BLaER1 treated with 17β-estradiol and CSF1 and Interleukin-3, amounts not matched to agents 10 nM and 100 nM (cell line): ENCODE measurements at regions not wholly inside any gene's neighbourhood (a gene's known extent, or its start where the extent isn't known, plus 50 kb on each side); places are given as distances from the start of the nearest gene placed in this dataset.

ENCODE experiments used
- H3K27ac ChIP-seq, 11 experiments: shearing (Covaris generic); formaldehyde crosslinking; 2 replicates each; pipeline ENCODE4 v1.8.1; 2022
- H3K27me3 ChIP-seq, 11 experiments: shearing (Covaris generic); formaldehyde crosslinking; 2 replicates each; pipeline ENCODE4 v1.8.1; 2022
- H3K36me3 ChIP-seq, 11 experiments: shearing (Covaris generic); formaldehyde crosslinking; 2 replicates each; pipeline ENCODE4 v1.8.1; 2022
- H3K4me1 ChIP-seq, 10 experiments: shearing (Covaris generic); formaldehyde crosslinking; 2 replicates each; pipeline ENCODE4 v1.8.1; 2022
- H3K4me2 ChIP-seq, 11 experiments: shearing (Covaris generic); formaldehyde crosslinking; 2 replicates each; pipeline ENCODE4 v1.8.1; 2022
- H3K4me3 ChIP-seq, 10 experiments: shearing (Covaris generic); formaldehyde crosslinking; 2 replicates each; pipeline ENCODE4 v1.8.1; 2022
- H3K9ac ChIP-seq, 11 experiments: shearing (Covaris generic); formaldehyde crosslinking; 2 replicates each; pipeline ENCODE4 v1.8.1; 2022
- H3K9me3 ChIP-seq, 11 experiments: shearing (Covaris generic); formaldehyde crosslinking; replicated peaks in 1 of 11; 2 replicates each; pipeline ENCODE4 v1.8.1; 2022
- H4K20me1 ChIP-seq, 11 experiments: shearing (Covaris generic); formaldehyde crosslinking; 2 replicates each; pipeline ENCODE4 v1.8.1; 2022
- Cebpa-rat ChIP-seq, 11 experiments: shearing (Covaris generic); IDR thresholded peaks; 2 replicates each; pipeline ENCODE4 v1.8.1; 2022

DNA sequence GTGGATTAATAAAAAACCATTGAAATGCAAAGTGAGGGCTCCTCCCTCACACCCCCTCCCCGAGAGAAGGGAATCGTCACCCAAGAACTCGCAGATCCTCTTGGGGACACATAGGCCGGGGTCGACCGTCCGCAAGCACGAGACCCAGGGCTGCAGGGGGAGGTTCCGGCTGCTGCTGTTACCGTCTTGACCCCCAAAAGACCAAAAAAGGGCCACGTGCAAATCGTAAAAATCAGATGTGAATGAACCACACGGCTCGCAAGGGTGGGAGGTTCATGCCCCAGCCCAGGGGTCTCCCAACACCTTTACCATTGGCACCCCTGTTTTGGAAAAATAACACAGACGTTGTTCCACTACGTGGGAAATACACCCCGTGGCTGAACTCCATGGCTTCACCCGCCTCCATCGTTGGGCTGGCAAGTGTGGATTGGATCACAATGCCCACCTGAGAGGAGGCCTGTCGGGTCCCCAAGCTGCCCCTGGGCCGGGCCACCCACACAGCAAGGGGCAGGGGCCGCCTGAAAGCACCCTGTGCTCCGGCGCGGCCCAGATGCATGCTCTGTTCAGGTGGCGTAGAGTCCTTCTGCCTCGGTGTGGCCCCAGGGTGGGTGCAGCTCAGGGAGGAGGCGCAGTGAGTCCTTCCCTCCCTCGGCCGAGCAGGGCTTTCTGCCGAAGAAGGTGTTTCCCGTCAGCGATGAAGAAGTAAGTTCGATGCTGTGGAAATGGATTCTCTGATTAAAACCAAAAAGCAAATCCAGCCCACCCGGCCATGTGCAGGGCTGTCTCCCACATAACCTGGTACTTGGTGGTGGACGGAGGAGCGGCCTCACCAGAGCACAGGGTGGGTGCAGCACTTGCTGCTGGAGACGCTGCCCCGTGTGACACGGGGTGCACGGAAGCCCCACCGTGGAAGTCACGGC is 85.0 kb downstream of the YTHDF1 start:
- TF ChIP-seq Cebpa-rat (IDR thresholded peaks at IDR 0.05): no peak
- H3K27me3 ChIP-seq: 0 out of 22 replicates have a peak, but pooled peaks cover 0 to 9% (median 0%) of the 10 kb centered on the region in 11 experiments
- peaks cover 0 to 67% (median 34%) of the 10 kb centered on the region in 10 experiments; a peak in 14 of 20 replicates for H3K4me1 ChIP-seq
- H3K4me3 ChIP-seq: no peak overlapping the region
- no peak overlapping the region for H3K9ac ChIP-seq
- no peak overlapping the region for H3K27ac ChIP-seq
- H3K9me3 ChIP-seq: peaks cover 0 to 5% (median 0%) of the 10 kb centered on the region in 11 experiments; a peak in 2 of 22 replicates
- peaks cover 0 to 12% (median 0%) of the 10 kb centered on the region in 11 experiments; a peak in 3 of 22 replicates for H4K20me1 ChIP-seq
- no peaks in the 10 kb centered on the region for H3K36me3 ChIP-seq
- H3K4me2 ChIP-seq: peak overlapping the region in 4 of 11 experiments; percentile 9 to 67 (median 62); a peak in 7 of 22 replicates

DNA sequence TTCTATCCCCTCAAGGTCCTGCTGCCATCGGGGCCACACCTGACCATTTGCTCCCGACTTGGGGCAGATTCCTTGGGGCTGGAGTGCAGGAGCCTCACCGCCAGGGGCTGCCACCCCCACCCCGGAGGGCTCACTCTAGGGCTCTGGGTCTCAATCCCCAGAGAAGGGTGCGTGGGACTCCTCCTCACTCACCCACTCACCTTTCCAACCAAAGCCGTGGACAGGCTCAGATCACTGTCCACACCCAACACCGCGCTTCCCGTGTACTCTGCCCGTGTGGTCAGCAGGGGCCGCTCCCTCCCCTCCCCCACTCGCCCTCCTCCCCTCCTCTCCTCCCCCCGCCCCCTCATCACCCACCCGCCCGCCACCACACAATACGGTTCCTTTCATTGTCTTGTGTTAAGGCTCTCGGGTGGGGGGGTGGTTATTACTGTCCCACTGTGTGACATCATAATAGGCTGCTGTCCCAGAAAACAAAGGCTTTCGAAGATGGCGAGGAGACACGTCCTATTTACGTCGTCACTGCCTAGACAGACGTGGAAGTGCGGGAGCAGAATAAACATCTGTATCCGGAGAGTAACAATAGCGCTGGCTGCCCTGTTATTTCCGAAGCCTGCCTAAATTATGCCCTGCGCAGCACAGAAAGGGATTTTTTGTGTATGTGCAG is 85.8 kb downstream of the YTHDF1 start:
- H3K9me3 ChIP-seq: no peaks in the 10 kb centered on the region
- H4K20me1 ChIP-seq: peaks cover 0 to 12% (median 0%) of the 10 kb centered on the region in 11 experiments; a peak in 3 of 22 replicates
- H3K9ac ChIP-seq: no peak overlapping the region
- H3K4me3 ChIP-seq: no peak overlapping the region
- peak overlapping the region in 8 of 11 experiments; percentile 20 to 71 (median 54); a peak in 12 of 22 replicates for H3K4me2 ChIP-seq
- peaks cover 0 to 75% (median 38%) of the 10 kb centered on the region in 10 experiments; a peak in 14 of 20 replicates for H3K4me1 ChIP-seq
- H3K27me3 ChIP-seq: 0 out of 22 replicates have a peak, but pooled peaks cover 0 to 9% (median 0%) of the 10 kb centered on the region in 11 experiments
- H3K27ac ChIP-seq: no peak overlapping the region
- no peaks in the 10 kb centered on the region for H3K36me3 ChIP-seq
- TF ChIP-seq Cebpa-rat (IDR thresholded peaks at IDR 0.05): no peak

DNA sequence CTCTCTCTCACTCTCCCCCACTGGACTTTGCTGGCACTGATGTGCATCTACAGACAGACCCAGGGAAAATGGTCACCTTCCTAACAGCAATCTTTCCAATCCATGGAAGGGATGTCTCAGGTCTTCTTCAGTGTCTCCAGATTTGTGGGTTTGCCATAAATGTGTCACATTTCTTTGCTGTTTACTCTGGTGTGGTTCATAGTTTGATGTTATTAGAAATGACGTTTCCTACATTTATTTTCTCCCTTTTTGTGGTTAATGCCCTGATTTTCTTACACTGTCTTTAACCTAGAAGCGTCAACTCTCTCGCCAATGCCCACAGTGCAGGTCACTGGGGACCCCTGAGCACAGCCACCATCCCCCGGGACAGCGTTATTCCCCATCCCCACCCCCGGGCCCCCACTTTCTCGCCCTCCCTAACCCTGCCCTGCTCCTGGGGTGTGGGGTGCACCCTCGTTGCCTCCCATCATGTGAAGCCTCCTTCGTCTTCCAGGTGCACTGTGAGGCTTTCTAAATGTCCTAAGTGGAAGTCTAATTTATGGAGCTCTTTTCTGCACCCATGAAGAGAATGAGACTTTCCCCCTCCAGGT is 86.5 kb downstream of the YTHDF1 start:
- Histone ChIP-seq H3K27me3 (0 out of 22 replicates have a peak, but pooled peaks cover 0 to 9% (median 0%) of the 10 kb centered on the region in 11 experiments), H3K4me1 (peaks cover 0 to 78% (median 40%) of the 10 kb centered on the region in 10 experiments; a peak in 14 of 20 replicates), H3K4me2 (peak overlapping the region in 8 of 11 experiments; percentile 20 to 71 (median 54); a peak in 13 of 22 replicates), H3K9ac (no peak overlapping the region), H3K36me3 (no peaks in the 10 kb centered on the region), H3K4me3 (no peak overlapping the region), H3K27ac (no peak overlapping the region), H4K20me1 (peaks cover 0 to 12% (median 0%) of the 10 kb centered on the region in 11 experiments; a peak in 3 of 22 replicates), H3K9me3 (no peaks in the 10 kb centered on the region)
- no peak for TF ChIP-seq Cebpa-rat (IDR thresholded peaks at IDR 0.05)

DNA sequence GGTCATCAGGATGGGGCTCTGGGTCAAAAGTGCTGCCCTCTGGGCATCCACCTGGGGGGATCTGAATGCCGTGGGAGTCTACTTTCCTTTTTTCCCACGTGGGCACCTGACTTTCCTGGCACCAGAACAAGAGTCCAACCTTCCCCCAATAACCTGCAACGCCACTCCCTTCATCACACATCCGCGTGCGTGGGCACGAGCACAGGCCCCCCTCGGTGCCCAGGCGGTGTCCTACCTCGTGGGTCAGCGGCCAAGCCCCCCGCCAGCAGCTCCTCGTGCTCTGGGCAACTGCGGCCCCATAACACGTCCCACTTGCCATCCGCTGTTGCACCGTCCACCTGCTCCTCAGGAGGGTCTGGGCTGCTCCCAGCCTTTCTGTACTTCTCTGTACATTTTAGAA is 87.0 kb downstream of the YTHDF1 start:
- no peaks in the 10 kb centered on the region for H3K9me3 ChIP-seq
- 0 out of 22 replicates have a peak, but pooled peaks cover 0 to 9% (median 0%) of the 10 kb centered on the region in 11 experiments for H3K27me3 ChIP-seq
- no peak overlapping the region for H3K9ac ChIP-seq
- no peak overlapping the region for H3K4me3 ChIP-seq
- H3K36me3 ChIP-seq: no peaks in the 10 kb centered on the region
- H3K4me2 ChIP-seq: peak overlapping the region in 5 of 11 experiments; percentile 48 to 71 (median 64); a peak in 10 of 22 replicates
- H3K4me1 ChIP-seq: peaks cover 0 to 76% (median 40%) of the 10 kb centered on the region in 10 experiments; a peak in 14 of 20 replicates
- H4K20me1 ChIP-seq: peaks cover 0 to 12% (median 0%) of the 10 kb centered on the region in 11 experiments; a peak in 3 of 22 replicates
- no peak for TF ChIP-seq Cebpa-rat (IDR thresholded peaks at IDR 0.05)
- no peak overlapping the region for H3K27ac ChIP-seq

DNA sequence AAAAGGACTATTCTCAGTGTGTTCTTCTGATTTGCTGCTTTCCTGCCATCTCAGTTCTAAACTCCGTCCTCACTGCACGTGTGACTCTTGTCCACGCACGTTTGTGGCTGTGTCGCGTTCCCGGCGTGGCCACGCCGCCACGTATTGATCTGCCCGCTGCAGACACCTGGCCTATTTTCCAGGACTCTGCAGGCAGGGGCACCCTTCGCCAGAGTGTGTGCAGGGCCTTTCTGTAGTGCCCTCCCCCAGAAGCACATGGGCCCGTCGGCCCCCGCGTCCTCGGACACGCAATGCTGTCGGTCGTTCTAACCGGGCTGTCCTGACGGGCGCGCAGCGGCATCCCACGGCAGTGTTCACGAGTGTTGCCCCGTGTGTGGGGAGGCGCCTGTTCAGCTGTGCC is 87.6 kb downstream of the YTHDF1 start:
- no peaks in the 10 kb centered on the region for H3K36me3 ChIP-seq
- no peak for TF ChIP-seq Cebpa-rat (IDR thresholded peaks at IDR 0.05)
- 0 out of 22 replicates have a peak, but pooled peaks cover 0 to 9% (median 0%) of the 10 kb centered on the region in 11 experiments for H3K27me3 ChIP-seq
- peak overlapping the region in 2 of 11 experiments; percentile 59 to 71; a peak in 2 of 22 replicates for H3K4me2 ChIP-seq
- peaks cover 0 to 12% (median 0%) of the 10 kb centered on the region in 11 experiments; a peak in 4 of 22 replicates for H4K20me1 ChIP-seq
- H3K9ac ChIP-seq: no peak overlapping the region
- peaks cover 0 to 70% (median 35%) of the 10 kb centered on the region in 10 experiments; a peak in 14 of 20 replicates for H3K4me1 ChIP-seq
- H3K9me3 ChIP-seq: peaks cover 0 to 1% (median 0%) of the 10 kb centered on the region in 11 experiments; a peak in 2 of 22 replicates
- no peak overlapping the region for H3K27ac ChIP-seq
- no peak overlapping the region for H3K4me3 ChIP-seq

DNA sequence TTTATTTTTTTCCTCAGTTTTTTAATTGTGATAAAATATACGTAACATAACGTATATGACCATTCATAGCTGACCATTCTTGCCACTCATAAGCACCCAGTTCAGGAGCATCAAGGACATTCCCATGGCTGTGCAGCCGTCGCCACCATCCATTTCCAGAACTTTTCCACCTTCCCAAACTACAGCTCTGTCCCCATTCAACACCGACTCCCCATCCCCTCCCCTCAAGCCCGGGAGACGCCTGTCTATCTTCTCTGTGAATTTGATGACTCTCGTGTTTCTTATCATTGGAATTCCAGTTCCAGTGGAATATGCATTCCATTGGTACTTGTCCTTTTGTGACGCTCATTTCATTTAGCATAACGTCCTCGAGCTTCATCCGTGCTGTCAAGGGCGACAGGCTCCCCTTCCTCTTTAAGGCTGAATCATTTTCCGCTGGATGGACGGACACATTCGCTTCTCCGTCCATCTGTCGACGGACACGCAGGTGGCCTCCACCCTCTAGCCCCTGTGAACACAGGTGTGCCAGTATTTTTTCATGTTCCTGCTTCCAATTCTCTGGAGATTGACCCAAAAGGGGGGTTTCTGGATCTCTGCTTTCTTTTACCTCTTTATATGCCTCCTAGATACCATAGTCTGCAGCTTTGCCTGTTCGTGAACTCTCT is 88.1 kb downstream of the YTHDF1 start:
- Histone ChIP-seq H3K9me3 (peaks cover 0 to 6% (median 0%) of the 10 kb centered on the region in 11 experiments; a peak in 5 of 22 replicates), H3K4me1 (peaks cover 0 to 65% (median 30%) of the 10 kb centered on the region in 10 experiments; a peak in 14 of 20 replicates), H3K9ac (no peak overlapping the region), H3K27me3 (0 out of 22 replicates have a peak, but pooled peaks cover 0 to 9% (median 0%) of the 10 kb centered on the region in 11 experiments), H3K36me3 (no peaks in the 10 kb centered on the region), H3K4me2 (no peak overlapping the region), H3K27ac (no peak overlapping the region), H4K20me1 (peaks cover 0 to 12% (median 0%) of the 10 kb centered on the region in 11 experiments; a peak in 4 of 22 replicates), H3K4me3 (no peak overlapping the region)
- TF ChIP-seq Cebpa-rat (IDR thresholded peaks at IDR 0.05): no peak

DNA sequence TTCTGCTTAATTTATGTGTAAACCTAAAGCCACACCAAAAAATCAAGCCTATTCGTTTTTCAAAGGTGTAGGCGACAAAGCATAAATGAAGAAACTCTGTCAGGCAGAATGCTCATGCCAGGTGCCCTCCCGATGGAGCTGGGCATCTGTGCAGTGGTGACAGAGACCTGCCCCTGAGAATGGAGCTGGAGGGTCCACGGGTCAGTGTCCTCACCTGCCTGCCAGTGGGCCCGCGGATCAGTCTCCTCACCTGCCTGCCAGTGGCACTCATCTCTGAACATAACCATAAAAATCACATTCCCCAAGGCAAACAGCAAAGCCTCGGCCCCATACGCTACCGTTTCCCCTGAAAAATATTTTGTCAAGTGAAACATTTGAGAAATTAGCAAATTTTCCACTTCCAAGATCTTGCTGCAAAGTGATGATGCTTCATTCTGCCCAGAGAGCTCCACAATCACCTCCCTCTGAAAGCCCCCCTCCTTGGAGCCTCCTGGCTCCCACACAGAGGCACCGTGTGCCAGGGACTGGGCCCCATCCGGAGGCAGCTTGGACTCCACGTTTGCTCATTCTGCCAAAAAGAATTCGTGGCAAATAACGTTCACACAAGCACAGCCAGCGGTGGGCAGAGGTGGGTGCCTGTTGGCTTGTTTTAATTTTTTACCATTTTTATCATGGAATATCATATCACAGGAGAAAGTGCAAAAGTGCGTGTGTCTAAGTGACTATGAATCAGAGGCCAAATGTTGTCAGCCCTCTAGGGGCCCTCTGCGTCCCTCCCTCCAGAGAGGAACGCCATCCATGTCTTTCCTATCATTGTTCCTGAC is 88.8 kb downstream of the YTHDF1 start:
- Histone ChIP-seq H3K36me3 (no peaks in the 10 kb centered on the region), H3K9ac (no peak overlapping the region), H3K4me3 (no peak overlapping the region), H3K4me1 (peaks cover 0 to 57% (median 22%) of the 10 kb centered on the region in 10 experiments; a peak in 14 of 20 replicates), H3K27me3 (0 out of 22 replicates have a peak, but pooled peaks cover 0 to 2% (median 0%) of the 10 kb centered on the region in 11 experiments), H3K4me2 (peak overlapping the region in 2 of 11 experiments; percentile 2 to 3; a peak in 2 of 22 replicates), H4K20me1 (peaks cover 0 to 13% (median 0%) of the 10 kb centered on the region in 11 experiments; a peak in 4 of 22 replicates), H3K27ac (no peak overlapping the region), H3K9me3 (peaks cover 0 to 12% (median 0%) of the 10 kb centered on the region in 11 experiments; a peak in 5 of 22 replicates)
- no peak for TF ChIP-seq Cebpa-rat (IDR thresholded peaks at IDR 0.05)
